COLO829 (cell line): ENCODE measurements at regions not wholly inside any gene's neighbourhood (a gene's known extent, or its start where the extent isn't known, plus 50 kb on each side); places are given as distances from the start of the nearest gene placed in this dataset.
"Not testable (repeated sequence)": the region's sequence is repeated elsewhere in the genome, so short reads cannot be mapped to it uniquely, and the experiment has no call there.

Experiments used
- DNase-seq: peaks from one replicate; pipeline ENCODE4 v3.0.0; 2012; ENCODE audit warnings: low spot score

DNA sequence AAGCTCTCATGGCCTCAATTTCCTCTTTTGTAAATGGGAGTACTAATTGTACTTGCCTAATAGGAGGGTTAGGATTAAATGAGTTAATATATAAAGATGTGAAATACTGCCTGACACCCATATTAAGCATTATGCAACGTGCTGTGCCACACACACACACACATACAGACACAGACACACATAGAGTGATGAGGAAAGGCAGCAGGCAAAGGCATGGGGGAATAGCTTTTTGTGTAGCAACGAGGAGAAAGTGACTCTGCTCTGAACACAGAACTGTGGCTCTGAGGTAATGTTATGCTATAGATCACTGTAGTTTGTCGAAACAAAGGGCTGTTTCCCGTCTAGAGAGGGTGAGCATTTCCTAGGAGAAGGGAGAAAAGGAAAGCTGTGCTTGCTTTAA, 233.3 kb upstream of the SLCO3A1 start:
- no peak for DNase-seq

DNA sequence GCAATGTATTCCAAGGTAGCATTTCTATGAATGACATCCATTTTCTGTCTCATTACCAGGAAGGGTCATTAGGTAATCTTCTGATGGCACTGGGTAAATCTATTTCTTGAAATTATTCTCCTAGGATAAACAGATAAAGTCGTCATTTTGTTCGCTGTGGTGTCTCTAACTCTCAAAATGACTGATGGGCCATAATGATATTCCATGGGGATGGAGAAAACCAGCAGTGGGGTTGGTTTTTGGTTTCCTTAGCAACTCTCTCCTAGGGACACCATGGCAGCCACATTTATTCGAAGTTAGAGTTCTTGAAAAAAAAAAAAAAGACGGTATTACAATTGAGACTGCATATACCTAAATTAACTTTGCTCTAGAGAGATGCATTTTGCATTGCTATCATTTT, 231.3 kb upstream of the SLCO3A1 start:
- DNase-seq = no peak

DNA sequence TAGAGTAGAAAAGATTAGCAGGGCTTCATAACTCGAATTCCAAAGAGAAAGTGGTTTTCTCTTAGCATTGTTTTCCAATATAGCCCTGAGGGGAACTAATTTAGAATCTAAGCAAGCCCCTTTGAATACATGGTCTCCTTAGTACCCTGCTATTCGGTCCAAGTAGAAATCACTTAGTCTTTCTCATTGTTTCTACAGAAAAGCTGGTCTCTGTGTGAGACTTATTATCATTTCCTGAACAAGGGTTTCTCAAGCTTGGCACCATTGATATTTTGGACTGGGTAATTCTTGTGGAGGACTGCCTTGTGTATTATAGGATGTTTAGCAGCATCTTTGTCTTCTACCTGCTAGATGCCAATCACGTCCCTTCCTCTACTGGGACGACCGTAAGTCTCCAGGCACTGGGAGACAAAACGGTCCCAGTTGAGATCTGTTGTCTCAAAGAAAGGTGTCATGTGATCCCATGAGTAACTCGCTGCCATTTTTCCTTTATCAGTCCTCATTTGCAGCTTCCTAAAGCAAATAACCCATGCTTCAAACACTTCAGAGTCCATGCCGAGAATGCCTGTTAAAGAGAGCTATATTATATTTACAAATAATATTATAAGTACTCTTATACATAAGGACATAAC, 230.7 kb upstream of the SLCO3A1 start:
- no peak for DNase-seq

DNA sequence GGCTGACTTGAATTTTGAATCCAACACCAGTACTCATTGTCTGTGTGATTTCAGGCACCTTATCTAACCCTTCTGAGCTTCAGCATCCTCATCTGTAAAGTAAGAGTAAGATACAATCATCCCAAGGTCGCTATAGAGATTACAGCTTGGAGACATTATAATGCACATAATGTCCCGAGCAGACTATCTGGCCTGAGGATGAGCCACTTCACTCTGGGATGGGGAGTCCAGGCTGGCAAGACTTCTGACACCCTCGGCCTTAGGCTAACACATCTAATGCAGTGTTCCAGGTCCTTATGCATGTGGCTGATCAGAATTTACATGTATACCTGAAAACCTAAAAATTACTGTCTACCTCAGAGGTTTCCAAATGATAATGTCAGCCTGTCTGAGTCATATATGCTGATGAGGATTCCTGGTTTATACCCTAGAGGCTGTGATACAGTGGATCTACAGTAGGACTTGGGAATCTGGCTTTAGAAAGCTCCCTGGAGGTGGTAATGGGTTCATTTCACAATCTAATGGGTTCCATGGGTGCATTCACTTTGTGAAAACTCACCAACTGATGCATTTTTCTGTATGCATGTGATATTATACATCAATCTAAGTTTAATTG, 229.0 kb upstream of the SLCO3A1 start:
- DNase-seq = peak; percentile 19

DNA sequence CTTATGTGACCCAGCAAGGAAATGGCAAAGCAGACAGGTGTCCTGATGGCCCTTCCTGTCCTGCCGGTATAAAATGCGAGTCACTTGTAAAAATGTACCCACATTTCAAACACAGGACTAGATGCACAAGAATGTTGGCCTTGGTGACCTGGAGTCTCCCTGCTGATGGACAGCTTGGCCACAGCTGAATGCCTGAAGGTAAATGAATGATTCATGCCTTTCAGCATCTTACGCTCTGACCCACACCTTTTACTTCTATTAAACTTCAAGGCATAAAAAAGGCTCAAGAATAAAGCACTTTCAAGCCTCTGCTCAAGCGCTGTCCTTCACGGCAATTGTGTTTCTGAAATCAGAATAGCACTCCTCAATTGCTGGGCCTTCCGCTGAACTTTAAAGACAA, 228.0 kb upstream of the SLCO3A1 start:
- DNase-seq = no peak

DNA sequence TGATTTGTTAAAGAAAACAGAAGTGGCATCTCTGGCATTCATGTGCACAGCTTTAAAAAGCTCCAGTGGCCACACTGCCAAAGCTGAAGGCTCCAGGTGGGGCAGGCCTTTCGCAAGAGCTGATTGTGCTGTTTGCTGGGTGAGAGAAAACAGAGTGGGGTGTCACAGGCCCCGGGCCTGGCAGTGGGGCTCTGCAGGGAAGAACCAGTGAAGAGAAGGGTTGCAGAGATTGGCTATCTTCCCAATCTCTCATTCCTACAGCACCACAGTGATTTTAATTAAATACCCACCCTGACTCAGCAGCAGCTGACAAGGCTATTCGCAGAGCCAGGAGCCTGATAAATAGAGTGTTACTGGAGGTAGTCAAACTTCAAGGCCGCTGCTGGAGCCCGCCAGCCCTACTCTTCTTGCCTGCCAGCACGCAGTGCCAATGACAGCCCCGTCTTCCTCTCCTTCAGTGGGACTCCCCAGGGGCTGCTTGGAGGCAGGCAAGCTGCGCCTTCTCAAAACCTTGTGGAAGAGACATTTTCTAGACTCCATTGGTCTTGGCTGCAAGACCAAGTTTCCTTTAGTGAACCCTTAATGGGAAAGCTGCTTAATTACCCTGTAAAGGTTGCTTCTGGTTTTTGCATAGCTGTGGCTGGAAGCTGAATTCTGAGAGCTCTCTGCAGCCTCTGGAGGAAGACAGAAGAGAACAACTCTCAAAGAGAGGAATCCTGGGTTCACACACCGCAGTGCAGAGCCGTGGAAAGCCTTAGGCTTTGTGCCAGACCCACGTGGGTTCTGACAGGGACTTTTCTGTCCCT, 225.8 kb upstream of the SLCO3A1 start:
- no peak for DNase-seq

DNA sequence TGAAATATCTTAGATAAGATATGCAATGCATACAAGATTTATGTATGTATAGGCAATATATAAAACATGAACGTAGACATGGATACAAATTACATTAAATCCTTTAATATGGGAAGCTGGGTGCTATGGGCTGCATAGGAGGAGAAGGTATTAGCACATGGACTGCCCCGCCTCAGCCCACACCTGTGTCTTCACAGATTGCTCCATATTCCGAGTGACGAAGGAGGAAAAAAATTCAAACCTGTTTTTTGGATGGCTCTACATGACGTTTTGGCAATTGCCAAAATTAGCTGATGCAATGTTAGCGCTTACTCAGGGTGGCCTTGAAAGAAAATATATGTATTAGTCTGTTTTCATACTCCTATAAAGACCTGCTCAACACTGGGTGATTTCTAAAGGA, 223.4 kb upstream of the SLCO3A1 start:
- no peak for DNase-seq

DNA sequence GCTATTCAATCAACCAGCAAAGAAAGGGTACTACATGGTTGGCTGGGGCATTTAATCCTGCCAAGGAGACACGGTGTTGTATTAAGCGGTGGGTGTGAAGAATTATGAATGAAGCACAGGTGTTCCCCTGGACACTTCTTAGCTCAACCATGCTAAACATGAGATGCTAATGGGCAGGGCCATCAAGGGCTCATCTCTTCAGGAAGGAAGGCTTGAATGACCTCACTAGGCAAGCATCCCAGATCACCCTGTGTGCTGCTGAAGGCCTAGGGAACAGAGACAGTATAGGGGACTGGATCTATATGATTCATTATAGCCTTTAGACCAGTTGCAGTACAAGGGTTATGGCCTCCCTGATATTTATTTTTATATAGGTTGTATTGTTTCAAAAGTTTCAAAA, 221.3 kb upstream of the SLCO3A1 start:
- no peak for DNase-seq

DNA sequence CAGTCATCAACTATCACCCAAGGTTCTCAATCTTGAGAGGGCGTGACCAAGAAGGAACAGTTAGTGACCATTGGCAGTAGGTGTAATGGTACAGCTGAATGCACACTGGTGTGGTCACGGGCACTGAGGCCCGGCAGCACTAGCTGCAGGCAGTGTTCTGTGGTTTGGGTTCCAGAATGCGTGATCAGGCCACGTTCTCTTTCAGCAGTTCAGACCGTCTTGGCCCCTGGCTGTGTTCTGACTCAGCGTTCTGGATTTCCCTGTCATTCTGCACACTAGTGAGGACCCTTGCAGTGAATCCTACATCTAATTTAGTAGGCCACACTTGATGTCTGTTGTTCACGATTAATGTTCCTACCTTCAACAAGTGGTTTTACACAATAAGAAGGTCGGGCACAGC, 220.5 kb upstream of the SLCO3A1 start:
- DNase-seq = no peak

DNA sequence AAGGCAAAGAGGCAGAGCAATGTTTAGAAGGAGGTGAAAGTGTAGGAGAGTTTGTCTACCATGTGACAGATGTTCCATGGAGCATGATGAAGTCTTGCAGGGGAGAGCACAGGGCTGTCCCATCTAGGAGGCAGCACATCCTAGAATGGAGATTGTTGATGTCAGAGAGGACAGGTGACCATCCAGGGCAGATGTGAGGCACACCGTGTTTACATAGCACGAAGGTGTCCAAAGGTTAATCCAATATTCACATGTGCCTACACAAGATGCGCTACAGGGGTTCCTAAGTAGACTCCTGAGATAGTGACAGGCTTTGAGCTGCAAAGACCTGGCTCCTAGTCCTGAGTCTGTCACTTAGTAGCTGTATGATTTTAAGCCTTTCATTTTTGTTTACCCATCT, 219.3 kb upstream of the SLCO3A1 start:
- DNase-seq = no peak

DNA sequence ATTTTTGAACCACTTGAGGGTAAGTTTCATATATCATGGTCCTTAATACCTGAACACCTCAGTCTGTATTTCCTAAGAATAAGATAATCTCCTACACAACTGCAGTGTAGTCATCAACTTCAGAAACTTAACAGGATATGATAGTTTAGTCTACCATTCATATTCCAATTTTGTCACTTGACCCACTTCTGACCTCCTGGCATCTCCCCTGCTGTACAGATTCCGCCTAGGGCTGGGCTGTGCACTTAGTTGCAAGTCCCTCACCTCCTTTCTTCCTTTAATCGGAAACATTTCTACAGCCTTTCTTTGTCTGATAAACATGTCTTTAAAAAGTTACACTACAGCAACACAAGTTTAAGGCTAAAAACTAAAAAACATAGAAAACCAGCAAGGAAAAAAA, 218.4 kb upstream of the SLCO3A1 start:
- DNase-seq = no peak

DNA sequence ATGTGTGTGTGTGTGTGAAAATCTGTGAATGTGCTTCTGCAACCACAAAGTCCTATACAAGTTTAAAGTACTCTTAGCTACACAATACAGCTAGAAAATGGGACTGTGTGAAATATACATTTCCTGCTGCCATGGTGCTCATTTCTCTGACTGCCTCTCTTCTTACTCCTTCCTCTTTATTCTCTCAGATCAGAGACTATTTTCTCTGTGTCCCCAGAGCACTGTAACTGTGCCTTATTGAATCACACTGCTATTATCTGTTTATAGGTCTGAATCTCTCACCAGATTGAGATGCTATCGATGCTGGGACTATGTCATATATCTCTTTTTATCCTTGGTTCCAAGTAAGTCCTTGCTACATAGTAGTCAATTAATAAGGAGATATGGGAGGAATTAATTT, 217.9 kb upstream of the SLCO3A1 start:
- no peak for DNase-seq

DNA sequence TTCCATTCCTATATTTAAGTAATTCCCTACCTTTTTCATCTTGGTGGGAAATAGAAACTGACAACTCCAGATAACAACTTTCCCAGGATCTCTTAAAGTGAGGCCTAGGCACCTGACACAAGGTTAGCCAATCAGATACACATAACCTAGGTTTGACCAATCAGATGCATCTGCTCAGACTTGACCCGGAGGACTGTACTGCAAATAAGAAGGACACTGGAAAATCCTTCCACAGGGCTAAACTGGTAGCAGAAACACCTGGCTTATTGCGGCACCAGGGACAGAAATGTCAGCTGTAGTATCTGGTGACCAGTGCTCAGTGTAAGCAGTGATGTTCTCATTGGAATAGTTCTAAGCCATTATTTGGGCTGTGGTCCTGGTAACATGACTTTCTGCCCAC, 204.5 kb upstream of the SLCO3A1 start:
- DNase-seq = no peak

DNA sequence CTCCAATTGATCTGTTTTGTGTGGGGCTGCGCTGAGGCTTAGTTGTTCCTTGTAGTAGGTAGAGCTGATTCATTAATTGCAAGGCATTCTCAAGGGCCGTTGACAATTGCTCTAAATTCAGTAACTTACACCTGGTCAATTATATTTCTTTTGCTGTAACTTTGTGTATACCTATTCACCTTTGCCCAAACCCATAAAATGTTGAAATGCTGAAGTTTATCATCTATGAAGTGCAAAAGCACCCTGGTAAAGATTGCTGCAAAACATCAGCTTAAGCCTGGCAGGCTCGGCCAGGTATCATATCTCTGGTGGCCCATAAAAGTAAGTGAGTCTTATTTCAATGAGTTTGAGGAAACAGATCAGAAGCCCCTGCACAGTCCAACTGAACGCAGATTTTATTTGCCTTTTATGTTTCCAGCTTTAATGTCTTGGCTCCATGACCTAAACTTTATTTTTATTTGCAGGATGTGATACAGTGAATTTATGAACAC, 203.6 kb upstream of the SLCO3A1 start:
- DNase-seq = no peak

DNA sequence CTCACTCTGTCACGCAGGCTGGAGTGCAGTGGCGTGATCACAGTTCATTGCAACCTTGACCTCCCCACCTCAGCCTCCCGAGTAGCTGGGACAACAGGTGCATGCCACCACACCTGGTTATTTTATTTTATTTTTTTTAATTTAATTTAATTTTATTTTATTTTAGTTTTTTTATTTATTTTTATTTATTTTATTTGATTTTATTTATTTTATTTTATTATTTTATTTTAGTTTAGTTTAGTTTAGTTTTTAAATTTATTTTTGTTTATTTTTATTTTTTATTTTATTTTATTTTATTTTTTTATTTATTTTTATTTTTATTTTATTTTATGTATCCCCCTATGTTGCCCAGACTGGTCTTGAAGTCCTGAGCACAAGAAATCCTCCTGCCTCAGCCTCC, 202.3 kb upstream of the SLCO3A1 start:
- no peak for DNase-seq

DNA sequence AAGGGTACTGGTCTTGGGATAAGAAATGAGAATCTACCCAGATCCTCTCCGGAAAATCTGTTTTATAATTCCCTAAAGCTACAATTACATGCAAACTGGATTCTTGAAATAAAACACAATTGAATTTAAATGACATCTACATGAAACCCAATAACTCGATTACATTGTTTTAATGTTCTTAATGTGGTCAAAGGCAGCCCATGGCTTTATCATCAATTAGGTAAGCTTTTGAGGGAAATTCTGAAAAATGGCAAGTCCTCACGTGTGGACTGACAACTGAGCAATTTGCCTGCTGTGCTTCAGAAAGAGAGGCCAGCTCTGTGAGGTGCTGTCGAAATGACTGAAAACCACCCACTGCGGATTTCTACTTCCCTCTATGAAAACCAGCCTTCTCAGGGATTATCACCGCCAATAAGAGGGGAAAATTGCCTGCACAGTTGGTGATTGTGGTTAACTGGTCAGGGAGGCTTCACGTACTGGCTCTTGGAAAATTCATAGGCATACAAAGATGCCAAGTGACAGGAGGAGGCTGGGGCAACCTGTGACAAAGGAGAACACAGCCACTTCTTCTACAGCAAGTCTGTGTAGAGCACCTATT, 200.8 kb upstream of the SLCO3A1 start:
- no peak for DNase-seq

DNA sequence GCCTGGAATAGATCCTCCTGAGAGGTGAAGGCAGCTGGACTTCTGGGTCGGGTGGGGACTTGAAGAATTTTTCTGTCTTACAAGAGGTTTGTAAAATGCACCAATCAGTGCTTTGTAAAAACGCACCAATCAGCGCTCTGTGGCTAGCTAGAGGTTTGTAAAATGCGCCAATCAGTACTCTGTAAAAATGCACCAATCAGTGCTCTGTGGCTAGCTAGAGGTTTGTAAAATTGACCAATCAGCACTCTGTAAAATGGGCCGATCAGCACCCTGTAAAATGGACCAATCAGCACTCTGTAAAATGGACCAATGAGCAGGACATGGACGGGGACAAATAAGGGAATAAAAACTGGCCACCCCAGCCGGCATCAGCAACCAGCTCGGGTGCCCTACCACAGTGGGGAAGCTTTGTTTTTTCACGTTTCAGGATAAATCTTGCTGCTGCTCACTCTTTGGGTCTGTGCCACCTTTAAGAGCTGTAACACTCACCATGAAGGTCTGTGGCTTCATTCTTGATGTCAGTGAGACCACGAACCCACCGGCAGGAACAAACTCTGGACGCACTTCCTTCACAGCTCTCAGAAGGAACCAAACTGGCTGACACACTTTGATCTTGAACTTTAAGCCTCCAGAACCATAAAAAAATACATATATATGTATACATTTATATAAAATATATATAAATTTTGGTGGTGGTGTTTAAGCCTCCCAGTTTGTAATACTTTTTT, 197.8 kb upstream of the SLCO3A1 start:
- DNase-seq = not testable (repeated sequence)

DNA sequence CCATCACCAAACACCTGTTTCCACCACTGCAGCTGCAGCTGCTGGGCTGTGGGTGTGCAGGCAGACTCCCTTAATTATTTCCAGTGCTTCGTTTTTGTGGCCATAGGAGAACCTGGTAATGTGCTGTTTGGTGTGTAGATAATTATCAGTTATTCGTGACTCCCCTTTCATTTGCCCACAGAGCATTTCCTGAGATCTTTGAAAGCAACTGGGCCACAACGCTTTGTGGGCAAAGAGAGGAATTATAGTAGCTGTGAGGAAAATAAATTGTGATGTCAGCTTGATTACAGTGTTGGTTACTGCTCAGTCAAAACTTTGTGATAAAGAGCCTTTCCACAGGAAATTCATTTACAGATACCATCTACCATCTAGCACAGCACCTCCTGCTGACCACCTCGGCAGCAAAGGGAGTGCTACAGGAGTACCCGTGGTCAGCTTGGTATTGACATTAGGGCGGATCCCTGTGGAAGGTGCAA, 193.3 kb upstream of the SLCO3A1 start:
- DNase-seq = no peak

DNA sequence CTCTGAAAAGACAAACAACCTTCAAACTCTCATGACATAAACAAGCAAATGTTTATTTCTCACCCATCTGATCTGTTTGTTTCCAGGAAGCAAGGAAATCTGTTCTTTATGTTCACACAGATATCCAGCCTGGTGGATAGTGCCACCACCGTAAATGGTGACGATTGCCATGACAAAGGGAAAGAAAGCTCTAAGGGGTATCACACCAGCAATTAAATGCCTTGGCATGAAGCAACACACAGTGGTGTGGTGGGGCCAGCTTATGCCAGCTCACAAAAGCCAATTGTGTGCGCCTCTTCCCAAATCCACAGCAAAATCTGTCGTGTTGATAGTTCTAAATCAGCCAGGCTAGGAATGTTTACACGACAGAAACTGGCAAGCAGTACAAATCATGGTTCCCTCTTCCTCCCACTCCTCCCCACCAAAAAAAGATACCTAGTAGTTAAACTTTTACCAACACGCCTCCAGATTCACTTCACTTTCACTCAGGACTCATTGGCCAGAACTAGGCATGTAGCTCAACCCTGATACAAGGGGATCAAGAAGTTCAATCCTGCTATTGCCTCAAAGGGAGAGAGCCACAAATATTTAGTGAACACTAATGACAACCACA, 189.2 kb upstream of the SLCO3A1 start:
- no peak for DNase-seq

DNA sequence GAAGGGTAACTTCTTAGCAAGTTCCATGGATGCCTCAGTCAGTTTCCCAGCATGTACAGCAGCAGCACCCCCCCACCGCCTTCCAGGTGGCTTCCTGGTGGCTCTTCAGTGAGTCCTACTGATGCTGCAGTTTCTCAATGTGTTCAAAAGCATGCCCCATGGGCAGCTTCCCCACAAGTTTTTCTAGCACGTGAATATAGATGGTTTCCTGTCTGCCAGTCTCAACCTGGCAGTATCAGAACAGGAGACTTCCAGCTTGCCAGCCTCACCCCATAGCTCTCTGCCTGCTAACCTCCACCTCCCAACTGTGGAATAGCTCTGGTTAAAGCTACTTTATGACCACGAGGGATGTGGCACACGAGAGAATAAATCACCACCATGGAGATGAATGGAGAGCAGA, 188.3 kb upstream of the SLCO3A1 start:
- no peak for DNase-seq

DNA sequence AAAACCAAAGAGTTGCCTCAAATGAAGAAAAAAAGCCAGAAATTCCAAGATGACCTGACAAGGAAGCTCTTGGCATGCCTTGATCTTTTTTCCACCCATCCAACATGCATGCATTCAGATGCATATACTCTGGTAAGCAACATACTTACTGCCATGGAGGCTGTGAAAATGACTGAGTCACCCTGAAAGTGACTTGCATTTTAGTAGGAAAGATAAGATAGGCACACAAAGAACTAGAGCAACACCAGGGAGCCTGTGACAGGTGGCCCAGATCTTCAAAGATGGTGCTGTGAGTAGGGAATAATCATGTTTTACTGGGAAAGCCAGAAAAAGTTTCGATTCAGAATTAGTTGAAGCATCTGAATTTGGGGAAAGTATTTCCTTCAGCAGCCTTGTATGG, 185.1 kb upstream of the SLCO3A1 start:
- DNase-seq = no peak

DNA sequence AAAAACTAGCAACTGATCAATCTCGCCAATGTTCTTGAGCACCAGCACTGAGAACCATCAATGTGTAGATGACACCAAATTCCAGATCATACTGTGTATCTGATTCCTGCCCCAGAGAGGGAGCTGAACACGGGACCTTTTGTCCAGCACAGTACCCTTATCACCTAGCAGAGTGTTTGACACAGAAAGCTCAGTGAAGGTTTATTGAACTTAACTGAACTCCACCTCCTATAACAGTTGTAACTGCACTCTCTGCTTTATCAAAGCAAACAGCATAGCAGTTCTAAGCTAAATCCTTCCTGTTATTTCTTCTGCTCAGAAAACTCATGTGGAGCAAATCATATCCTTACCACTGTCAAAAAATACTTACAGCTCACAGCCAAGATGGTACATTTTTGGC, 183.4 kb upstream of the SLCO3A1 start:
- no peak for DNase-seq
